SK-N-DZ (cell line): ENCODE measurements at regions not wholly inside any gene's neighbourhood (a gene's known extent, or its start where the extent isn't known, plus 50 kb on each side); places are given as distances from the start of the nearest gene placed in this dataset.
"Not testable (repeated sequence)": the region's sequence is repeated elsewhere in the genome, so short reads cannot be mapped to it uniquely, and the experiment has no call there.

Experiments
- DNase-seq: peaks from one replicate; pipeline ENCODE4 v3.0.0-alpha.2; 2015; ENCODE audit warnings: low spot score

DNA sequence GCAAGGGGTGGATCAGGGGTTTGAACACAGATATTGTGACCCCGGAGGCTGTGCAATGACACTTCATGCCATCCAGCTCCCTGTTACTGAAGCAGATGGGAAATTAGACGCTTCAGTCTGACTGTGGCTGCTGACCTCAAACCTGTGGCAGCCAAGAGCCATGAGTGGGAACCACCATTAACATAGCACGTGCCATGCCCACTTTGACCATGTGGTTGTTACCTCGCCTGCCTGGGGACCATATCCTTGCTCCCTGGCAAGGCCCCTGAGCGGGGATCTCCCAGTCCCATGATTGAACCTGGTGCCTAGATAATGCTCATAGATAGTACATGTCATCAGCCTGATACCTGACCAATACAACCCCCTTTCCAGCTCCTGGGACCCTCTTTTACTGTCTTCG is 68.9 kb downstream of the CYP26B1 start:
- DNase-seq = no peak

DNA sequence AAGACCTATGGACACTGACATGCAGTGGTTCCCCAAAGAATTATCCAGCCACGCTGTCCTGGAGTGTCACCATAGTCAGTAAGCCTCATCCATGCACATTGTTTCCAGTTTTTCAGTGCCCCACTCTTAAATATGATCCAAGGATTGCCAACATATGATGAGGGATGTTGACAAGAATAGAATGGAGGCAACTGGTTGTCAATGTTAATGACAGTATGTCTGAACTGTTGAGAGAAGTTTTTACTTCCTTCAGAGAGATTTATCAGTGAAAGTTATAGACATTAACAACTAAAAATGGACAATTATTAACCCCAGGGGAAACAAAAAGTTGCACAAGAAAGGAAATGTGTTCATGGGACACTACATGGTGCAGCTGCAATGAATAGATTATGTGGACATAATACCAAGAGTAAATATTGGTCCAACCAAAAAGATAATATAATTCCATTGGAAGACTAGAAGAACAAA is 69.9 kb downstream of the CYP26B1 start:
- DNase-seq = no peak

- DNase-seq = not testable (repeated sequence)
Observed at GRCh38 chr2:72073373-72073772, 74.3 kb downstream of the CYP26B1 start.

- DNase-seq = not testable (repeated sequence)
Observed at GRCh38 chr2:72064197-72064596, 83.5 kb downstream of the CYP26B1 start.

DNA sequence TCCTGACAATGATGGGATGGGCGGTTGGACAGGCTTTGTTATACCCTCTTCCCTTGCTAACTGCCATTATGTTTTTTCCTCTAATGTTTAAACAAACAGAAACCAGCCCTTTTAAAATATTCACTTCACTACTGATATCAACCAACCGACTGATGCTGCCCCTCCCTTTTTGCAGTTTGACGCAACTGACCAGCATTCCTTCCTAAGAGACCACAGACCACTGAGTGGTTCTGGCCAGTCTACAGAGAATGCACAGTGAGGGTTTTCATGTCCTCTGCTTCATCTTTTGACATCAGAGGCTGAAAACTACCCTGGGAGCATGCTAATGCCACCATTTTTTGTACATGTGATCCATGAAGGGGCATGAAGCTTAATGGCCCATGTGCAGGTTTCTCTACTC is 85.3 kb downstream of the CYP26B1 start:
- no peak for DNase-seq

DNA sequence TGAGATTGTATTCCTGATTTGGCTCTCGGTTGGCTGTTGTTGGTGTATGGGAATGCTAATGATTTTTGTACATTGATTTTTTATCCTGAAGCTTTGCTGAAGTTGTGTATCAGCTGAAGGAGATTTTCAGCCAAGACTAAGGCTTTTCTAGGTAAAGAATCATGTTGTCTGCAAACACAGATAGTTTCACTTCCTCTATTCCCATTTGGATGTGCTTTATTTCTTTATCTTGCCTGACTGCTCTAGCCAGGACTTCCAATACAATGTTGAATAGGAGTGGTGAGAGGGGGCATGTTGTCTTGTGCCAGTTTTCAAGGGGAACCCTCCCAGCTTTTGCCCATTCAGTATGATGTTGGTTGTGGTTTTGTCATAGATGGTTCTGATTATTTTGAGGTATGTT is 90.4 kb downstream of the CYP26B1 start:
- no peak for DNase-seq

DNA sequence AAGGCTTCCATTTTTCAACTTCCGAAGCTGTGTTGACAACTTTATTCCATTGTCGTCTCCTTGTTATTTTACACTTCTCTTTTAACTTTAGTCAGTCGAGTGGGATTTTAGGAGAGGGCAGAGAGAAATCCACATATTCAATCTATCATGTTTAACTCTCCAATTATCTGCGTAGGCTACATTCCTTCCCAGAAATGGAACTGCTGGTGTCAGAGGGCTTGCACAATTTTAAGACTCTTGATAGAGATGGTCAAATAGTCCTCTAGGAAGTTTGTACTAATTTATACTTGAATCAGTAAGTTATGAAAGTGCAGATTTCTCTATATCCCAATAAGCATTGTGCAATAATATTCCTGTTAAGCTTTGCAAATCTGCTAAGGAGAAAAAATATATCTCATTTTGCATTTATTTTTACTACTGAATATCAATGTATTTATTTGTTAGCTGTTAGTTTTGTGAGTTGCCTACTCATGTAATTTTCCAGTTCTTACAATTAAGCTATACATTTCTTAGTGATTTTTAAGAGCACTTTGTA is 95.6 kb downstream of the CYP26B1 start:
- no peak for DNase-seq

DNA sequence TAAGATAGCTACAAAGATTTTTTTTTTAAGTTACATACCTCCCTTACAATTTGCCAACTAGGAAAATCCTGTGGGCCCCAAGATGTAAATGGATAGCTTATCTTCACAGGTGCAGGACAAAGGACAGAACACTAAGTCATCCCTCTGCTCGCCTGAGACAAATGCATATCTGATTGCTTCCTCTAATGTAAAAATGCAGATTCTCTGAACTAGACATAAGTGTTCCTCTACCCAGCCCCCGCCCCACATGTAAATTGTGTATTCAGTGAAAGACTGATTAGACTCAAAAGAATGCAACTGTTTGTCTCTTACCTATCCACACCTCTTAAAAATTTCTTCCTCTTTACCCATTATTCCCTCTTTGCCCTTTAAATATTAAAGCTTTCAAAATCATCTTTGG is 96.5 kb downstream of the CYP26B1 start:
- no peak for DNase-seq

DNA sequence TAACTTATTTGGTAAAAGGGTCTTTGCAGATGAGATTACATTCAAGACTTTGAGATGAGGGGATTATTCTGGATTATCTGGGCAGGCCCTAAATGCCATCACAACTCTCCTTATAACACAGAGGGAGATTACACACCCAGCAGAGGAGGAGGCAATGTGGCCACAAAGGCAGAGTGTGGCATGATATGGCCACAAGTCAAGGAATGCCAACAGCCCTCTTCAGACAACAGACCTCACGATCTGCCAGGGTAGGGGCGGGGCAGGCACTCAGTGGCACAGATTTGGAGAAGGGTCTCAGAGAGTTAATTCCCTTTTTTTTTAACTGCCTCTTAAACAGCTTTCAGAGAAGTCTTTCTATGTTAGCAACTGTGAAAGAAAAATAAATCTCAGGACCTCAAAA is 96.9 kb downstream of the CYP26B1 start:
- no peak for DNase-seq

GRCh38 chr2:72048881-72049477 is 98.7 kb downstream of the CYP26B1 start:
- DNase-seq = no peak

DNA sequence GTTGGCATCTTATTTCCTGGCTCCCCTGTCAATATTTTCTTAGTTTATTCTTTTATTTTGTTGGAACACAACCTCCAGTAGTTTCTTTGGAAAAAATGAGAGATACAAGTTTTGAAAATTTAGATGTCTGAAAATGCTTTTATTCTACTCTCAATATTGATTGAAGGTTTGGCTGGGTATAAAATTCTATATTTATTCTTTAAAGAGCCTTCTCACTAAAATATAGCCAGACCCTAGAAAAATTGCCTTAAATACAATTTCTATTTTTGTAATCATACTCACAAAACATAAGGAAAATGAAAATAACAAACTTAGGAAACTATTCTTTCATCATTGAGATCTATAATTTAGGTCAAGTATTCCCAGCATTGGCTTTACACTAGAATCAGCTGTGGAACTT is 103.7 kb downstream of the CYP26B1 start:
- no peak for DNase-seq

DNA sequence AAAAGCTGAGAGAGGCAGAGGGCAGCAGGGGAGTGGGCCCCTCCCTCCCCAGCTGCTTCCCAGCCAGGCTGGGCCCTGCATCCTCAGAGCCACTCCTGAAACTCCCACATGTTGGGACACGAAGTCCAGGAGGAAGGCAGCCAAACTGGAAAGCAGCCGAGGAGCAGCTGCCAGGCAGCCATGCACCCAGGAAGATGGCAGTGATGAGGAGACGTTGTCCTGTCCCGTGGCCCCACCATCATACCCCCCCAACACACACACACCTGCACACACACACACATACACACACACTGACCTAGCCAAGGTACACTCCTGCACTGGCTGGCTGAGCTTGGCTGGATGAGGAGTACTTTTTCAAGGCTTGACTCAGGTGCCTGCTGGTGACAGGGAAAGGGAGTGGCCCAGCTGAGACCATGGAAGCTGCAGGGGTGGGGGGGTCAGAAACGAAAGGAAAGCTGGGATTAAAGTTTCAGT is 106.0 kb downstream of the CYP26B1 start:
- DNase-seq = no peak

DNA sequence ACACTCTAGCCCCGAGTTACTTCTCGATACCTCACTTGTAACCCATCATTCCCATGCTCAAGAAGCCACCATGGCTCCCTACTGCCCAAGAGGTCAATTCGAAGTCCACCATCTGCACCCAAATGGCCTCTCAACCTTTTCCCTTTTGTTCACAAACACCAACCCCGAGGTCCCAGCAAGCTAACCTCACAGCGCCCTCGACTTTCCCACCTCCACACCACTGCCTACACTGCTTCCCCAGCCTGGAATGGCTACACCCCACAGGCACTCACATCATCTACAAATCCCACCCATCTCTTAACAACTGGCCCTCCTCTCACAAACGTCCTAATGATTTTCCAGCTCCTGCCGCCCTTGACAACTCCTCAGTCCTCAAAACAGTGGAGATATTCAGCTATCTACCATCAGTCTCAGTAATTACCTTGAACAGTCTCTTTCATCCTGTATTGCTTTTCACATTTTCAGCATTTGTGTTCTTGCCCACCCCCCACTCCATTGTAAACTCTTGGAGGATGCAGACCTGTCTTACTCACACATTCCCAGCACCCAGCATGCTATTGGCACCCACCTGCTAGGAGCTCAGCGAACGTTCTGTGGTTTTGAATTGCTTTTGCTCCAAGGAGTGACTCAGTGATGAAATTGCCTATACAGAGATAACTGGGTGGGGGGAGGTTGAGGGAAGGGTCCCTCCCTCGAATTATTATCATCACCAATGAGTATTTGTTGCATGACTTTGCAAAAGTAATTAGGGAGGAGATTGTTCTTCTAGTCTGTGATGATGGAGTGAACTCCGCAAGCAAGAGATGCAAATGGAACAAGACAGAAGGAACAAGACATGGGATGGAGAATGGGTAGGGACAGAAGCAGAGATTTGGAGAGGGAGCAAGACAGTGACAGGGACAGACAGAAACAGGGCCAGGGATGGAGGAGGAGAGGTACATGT is 106.8 kb downstream of the CYP26B1 start:
- no peak for DNase-seq

DNA sequence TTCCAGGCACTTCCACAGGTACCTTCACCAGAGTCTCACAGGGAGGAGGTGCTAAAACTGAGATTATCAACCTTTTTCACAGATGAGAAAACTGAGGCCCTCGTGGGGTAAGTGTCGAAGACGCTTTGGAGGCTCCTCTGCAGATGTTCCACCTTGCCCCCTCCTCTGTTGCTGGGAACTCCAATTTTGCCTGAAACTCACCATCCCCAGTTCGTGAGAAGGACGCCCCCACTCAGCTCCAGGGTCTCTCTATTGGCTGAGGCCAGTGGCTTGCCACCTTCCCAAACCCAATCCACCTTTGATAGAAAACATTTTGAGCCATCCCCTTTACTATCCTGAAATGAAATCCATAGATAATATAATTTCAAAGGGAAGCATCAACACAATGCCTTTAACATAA is 109.1 kb downstream of the CYP26B1 start:
- DNase-seq = no peak

- DNase-seq = no peak
Observed at GRCh38 chr2:72037261-72037666, 110.4 kb downstream of the CYP26B1 start.

- no peak for DNase-seq
Observed at GRCh38 chr2:72036595-72036994, 111.1 kb downstream of the CYP26B1 start.

DNA sequence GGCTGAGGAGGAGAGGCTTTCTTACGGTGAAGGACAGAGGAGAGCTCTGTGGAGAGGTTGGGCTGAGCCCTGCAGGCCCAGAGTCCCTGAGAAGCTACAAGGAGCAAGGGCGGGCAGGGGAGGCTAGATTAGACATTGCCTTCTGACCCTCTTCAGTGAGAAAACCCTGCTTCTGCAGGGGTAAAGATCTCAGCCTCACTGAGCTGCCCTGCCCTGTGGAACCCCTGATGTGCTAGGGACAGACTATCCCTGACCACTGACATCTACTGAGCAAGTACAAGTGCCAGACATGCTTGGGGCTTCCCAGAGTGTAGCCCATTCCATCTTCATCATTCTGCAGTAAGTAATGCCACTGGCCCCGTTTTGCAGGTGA is 111.5 kb downstream of the CYP26B1 start:
- DNase-seq = no peak

GRCh38 chr2:72035518-72036172 is 112.0 kb downstream of the CYP26B1 start:
- DNase-seq = no peak

GRCh38 chr2:72034353-72035095 is 113.1 kb downstream of the CYP26B1 start:
- DNase-seq = no peak

DNA sequence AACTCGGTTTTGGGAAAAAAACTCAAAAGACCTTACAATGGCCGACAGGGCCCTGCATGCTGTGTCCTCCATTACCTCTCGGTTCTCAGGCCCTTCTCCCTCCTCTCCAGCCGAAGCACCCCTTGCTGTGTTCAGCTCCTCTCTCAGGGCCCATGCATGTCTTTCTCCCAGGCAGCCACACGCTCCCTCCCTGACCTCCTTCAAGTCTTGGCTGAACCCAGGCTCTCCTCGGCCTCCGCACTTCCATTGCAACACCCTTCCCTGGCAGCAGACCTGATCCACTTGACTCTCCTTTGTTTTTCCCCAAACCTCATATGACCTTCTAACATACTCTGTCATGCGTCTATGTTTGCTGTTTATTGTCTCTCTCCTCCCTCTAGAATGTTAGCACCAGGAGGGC is 114.0 kb downstream of the CYP26B1 start:
- DNase-seq = no peak

DNA sequence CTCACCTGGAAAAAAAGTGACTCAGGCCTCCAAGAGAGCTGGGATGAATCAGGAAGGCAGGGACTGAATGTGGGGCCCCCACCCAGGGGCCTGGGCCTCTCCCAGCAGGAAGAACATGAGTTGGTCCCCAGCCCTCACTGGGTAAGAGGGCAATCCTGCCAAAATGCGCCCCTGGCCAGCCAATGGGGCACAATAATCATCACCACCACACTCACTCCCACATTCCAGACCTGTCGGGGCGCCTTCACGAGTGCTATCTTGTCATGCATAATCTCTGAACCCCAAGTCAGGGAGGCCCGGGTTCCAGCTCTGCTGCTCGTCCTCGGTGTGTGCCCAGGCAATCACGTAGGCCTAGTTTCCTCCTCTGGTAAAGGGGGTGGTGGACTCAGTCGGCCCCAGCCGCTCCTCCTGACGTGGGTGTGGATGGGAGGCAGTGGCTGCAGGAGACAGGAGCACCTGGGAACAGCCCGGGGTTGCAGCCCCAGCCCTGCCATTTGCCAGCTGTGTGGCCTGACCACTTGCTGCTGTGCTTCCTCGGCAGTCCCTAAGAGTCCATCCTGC is 115.1 kb downstream of the CYP26B1 start:
- no peak for DNase-seq
